Keratinocyte (primary cell): ENCODE measurements at regions not wholly inside any gene's neighbourhood (a gene's known extent, or its start where the extent isn't known, plus 50 kb on each side); places are given as distances from the start of the nearest gene placed in this dataset.

Source experiments
- DNase-seq: peaks from one replicate; pipeline ENCODE4 v3.0.0-alpha.2; 2011; ENCODE audit warnings: low read depth, missing footprints, low spot score
- FAIRE-seq: peaks from 2 replicates; lab custom pipeline; 2011; peaks lifted over from hg19 to GRCh38; lab: Jason Lieb, UNC
- H2AFZ ChIP-seq: 2 replicates; pipeline ENCODE4 v1.6.0; 2012; ENCODE audit warnings: low read length, control low read depth, inconsistent platforms; ENCODE audit not compliant: control insufficient read depth
- H3K27ac ChIP-seq: 2 replicates; pipeline ENCODE4 v1.5.1; 2011; ENCODE audit warnings: low read length; ENCODE audit not compliant: control insufficient read depth, insufficient read depth
- H3K27me3 ChIP-seq: 3 replicates; pipeline ENCODE4 v1.6.0; 2011; ENCODE audit warnings: low read length; ENCODE audit not compliant: control insufficient read depth, insufficient read depth; ENCODE audit errors: extremely low read depth
- H3K36me3 ChIP-seq, 2 experiments: 2 replicates in 1 of 2; 3 replicates in 1 of 2; pipeline ENCODE4 v1.5.1; 2011; ENCODE audit warnings: low read length in 2 of 2, mild to moderate bottlenecking in 1 of 2; ENCODE audit not compliant: control insufficient read depth in 2 of 2, insufficient read depth in 2 of 2; ENCODE audit errors: extremely low read depth in 1 of 2
- H3K4me1 ChIP-seq: 3 replicates; pipeline ENCODE4 v1.5.1; 2011; ENCODE audit warnings: low read length; ENCODE audit not compliant: control insufficient read depth, insufficient read depth; ENCODE audit errors: extremely low read depth
- H3K4me2 ChIP-seq: 3 replicates; pipeline ENCODE4 v1.6.0; 2011; ENCODE audit warnings: low read depth, low read length; ENCODE audit not compliant: control insufficient read depth, insufficient read depth; ENCODE audit errors: extremely low read depth
- H3K4me3 ChIP-seq, 3 experiments: fragments of 200-600 bp in 1 of 3; sonication (generic) in 1 of 3; 2 replicates in 2 of 3; 3 replicates in 1 of 3; pipeline ENCODE4 v1.5.1; 2011 to 2016; ENCODE audit warnings: low read length in 3 of 3, mild to moderate bottlenecking in 3 of 3, control low read depth in 2 of 3, inconsistent platforms in 1 of 3, low read depth in 1 of 3, mixed read lengths in 1 of 3, mixed run types in 1 of 3, moderate library complexity in 1 of 3; ENCODE audit not compliant: control insufficient read depth in 2 of 3, insufficient read depth in 2 of 3; ENCODE audit errors: extremely low read depth in 1 of 3
- H3K79me2 ChIP-seq: 2 replicates; pipeline ENCODE4 v1.6.0; 2012; ENCODE audit warnings: low read length; ENCODE audit not compliant: control insufficient read depth, insufficient read depth
- H3K9ac ChIP-seq: 3 replicates; pipeline ENCODE4 v1.6.0; 2011; ENCODE audit warnings: low read length; ENCODE audit not compliant: control insufficient read depth, insufficient read depth; ENCODE audit errors: extremely low read depth
- H3K9me1 ChIP-seq: 3 replicates; pipeline ENCODE4 v1.6.0; 2011; ENCODE audit warnings: low read length; ENCODE audit not compliant: control insufficient read depth, insufficient read depth; ENCODE audit errors: extremely low read depth
- H3K9me3 ChIP-seq: 2 replicates; pipeline ENCODE4 v1.5.1; 2012; ENCODE audit warnings: low read depth, low read length; ENCODE audit not compliant: control insufficient read depth
- H4K20me1 ChIP-seq: 3 replicates; pipeline ENCODE4 v1.6.0; 2011; ENCODE audit warnings: low read length; ENCODE audit not compliant: control insufficient read depth, insufficient read depth; ENCODE audit errors: extremely low read depth
- CTCF ChIP-seq, 3 experiments: IDR thresholded peaks in 1 of 3; conservative IDR thresholded peaks in 1 of 3; optimal IDR thresholded peaks in 1 of 3; 2 replicates in 2 of 3; 3 replicates in 1 of 3; pipeline versions ENCODE3 to v1.5.1; 2011; ENCODE audit warnings: low read length in 3 of 3, mild to moderate bottlenecking in 3 of 3, moderate library complexity in 2 of 3, control low read depth in 1 of 3, inconsistent platforms in 1 of 3; ENCODE audit not compliant: insufficient read depth in 2 of 3; ENCODE audit errors: extremely low read depth in 1 of 3
- EZH2 ChIP-seq: IDR thresholded peaks from one replicate; pipeline ENCODE4 v1.6.1; 2012; ENCODE audit warnings: inconsistent platforms, mild to moderate bottlenecking, low read length, moderate library complexity
- dilution Hi-C: fragments of 300-500 bp; cut with MboI; formaldehyde crosslinking; loops from one replicate; pipeline ENCODE4 v1.7.0; 2020; ENCODE audit warnings: low sequenced_read_pairs; ENCODE audit not compliant: extremely low pct_ligation_motif_present

GRCh38 chr12:19937161-19937560 lies 431.2 kb upstream of the PDE3A start:
- Histone ChIP-seq H3K79me2 (no peaks in the 10 kb centered on the region), H3K4me2 (no peak overlapping the region), H4K20me1 (no peaks in the 10 kb centered on the region), H3K27me3 (no peaks in the 10 kb centered on the region), H3K9me3 (no peaks in the 10 kb centered on the region), H2AFZ (no peak overlapping the region), H3K27ac (no peak overlapping the region), H3K4me3 (no peak overlapping the region), H3K9ac (no peak overlapping the region), H3K4me1 (no peaks in the 10 kb centered on the region), H3K36me3 (no peaks in the 10 kb centered on the region), H3K9me1 (no peaks in the 10 kb centered on the region)
- FAIRE-seq: no peak
- dilution Hi-C loops: no loop called here
- no peak for TF ChIP-seq EZH2
- no peak for TF ChIP-seq CTCF (optimal IDR thresholded peaks at IDR 0.05 in 1 of 3, IDR thresholded peaks at IDR 0.05 in 1 of 3, conservative IDR thresholded peaks at IDR 0.05 in 1 of 3; ENCODE audit: extremely low read depth in 1 of 3, insufficient read depth in 2 of 3, low read length in 3 of 3)
- no peak for DNase-seq

- Histone ChIP-seq H3K9ac (no peak overlapping the region), H3K27me3 (no peaks in the 10 kb centered on the region), H4K20me1 (no peaks in the 10 kb centered on the region), H3K9me1 (no peaks in the 10 kb centered on the region), H3K27ac (no peak overlapping the region), H2AFZ (no peak overlapping the region), H3K36me3 (no peaks in the 10 kb centered on the region), H3K4me2 (no peak overlapping the region), H3K79me2 (no peaks in the 10 kb centered on the region), H3K4me3 (no peak overlapping the region), H3K4me1 (no peaks in the 10 kb centered on the region), H3K9me3 (no peaks in the 10 kb centered on the region)
- no peak for DNase-seq
- dilution Hi-C loops: no loop called here
- TF ChIP-seq EZH2 (no peak), CTCF (optimal IDR thresholded peaks at IDR 0.05 in 1 of 3, IDR thresholded peaks at IDR 0.05 in 1 of 3, conservative IDR thresholded peaks at IDR 0.05 in 1 of 3; ENCODE audit: extremely low read depth in 1 of 3, insufficient read depth in 2 of 3, low read length in 3 of 3) (no peak)
- no peak for FAIRE-seq
Measured at GRCh38 chr12:19938031-19938430, 430.3 kb upstream of the PDE3A start.
